HG03103 (cell line): ENCODE measurements at regions not wholly inside any gene's neighbourhood (a gene's known extent, or its start where the extent isn't known, plus 50 kb on each side); places are given as distances from the start of the nearest gene placed in this dataset.

ENCODE experiments used
- ATAC-seq: cut with Tn5 transposase; IDR thresholded peaks from one replicate; pipeline ENCODE4 v1.9.1; 2021; ENCODE audit warnings: low read depth; ENCODE audit not compliant: unreplicated experiment

DNA sequence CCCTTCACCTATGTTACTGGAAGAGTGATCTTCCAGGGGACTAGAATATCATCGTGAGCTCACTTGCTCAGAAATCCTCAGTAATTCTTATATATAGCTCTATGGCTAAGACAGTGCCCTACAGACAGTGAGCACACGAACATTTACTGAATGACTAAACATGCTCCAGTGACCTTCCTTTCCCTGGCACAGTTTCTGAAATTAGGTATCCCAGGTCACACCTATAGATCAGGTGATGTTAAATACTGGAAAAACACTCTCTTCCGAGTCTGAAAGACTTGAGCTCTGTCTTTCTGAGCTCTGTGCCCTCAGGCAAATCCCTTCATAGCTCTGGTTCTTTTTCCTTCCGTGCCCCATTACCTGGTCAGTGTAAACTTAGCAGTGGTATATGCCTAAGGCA lies 239.4 kb upstream of the LRIG1 start:
- no peak for ATAC-seq

DNA sequence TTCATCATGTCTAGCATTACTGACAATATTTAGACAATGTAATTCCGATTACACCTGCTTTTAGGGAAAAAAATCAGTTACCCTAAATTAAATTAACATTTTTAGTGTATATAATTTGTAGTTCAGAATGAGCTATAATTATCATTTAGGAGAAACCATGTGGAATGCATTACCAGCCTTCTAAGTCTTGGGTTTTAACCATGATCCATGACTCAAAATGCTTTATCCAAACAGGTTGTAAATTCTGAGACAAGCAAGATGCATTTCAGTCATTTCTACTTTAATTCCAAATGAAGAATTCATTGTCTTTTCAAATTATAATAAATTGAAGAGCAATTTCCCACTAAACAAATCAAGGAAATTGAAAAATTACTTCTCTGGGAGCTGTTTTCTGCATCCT lies 243.7 kb upstream of the LRIG1 start:
- no peak for ATAC-seq

- no peak for ATAC-seq
Measured at GRCh38 chr3:66744986-66745385, 244.2 kb upstream of the LRIG1 start.

DNA sequence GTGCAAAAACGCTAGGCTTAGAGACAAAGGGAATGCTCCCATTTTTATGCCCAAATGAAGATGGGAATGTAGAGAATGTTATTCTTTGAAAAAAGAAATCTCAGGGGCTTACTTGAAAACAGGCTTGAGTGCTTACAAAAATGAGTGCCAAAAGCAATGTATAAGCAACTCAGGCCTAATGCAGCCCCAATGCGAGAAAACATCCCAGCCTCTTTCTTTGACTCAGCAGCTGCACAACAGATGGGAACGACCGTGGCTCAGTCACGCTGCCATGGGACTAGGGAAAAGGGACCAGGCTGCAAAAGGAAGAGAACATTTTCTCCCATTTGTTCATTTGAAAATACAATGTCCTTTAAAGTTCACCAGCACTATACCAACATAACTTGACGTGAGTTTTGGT lies 246.4 kb upstream of the LRIG1 start:
- ATAC-seq, result no peak

DNA sequence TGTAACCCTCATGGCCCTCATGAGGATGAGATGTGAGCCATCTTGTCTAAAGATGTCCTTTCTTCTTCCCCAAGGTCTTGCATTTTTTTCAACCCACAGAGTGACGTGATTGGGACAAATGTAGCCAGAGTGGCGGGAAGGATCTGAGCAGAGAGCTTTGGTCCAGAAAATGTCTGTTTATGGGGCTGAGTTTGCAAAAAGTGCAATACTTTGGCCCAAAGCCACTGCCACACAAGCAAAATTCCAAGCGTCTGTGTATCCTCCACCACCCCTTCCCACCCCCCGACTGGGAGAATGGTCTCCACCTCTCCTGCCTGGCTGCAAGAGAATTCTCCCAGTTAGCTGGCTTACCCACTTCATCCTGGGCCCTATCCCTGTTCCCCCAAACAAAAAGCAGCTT lies 246.9 kb upstream of the LRIG1 start:
- no peak for ATAC-seq

DNA sequence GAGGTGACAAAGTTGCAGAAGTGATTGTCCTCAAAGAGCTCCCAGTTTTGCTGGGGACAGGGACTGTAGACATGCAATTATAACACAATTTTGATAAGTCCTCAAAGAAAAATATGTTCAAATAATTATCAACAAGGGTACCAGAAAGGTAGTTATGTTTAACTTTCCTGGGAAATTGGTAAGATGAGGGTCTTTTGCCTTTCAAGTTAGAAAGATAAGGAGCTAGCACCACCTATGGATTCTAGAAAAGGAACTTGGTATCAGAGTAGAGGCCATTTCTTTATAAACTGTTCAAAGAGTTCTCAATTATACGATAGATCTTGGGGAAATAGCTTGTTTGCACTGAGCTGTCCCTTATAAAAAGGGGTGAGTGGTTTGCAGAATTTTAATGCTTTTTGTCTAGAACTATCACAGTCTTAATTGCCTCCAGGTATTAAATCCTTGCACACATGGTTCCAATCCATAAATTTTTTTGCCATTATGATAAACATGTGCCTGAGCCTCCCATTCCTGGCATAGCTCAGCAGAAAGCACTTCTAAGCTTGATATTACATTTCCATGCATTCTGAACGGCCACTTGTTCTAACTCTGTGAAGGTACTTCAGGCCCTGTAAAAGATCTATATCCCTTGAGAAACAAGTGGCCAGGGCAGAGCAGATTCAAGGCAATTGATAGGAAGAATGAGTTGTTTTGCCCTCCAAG lies 247.5 kb upstream of the LRIG1 start:
- ATAC-seq, result no peak

DNA sequence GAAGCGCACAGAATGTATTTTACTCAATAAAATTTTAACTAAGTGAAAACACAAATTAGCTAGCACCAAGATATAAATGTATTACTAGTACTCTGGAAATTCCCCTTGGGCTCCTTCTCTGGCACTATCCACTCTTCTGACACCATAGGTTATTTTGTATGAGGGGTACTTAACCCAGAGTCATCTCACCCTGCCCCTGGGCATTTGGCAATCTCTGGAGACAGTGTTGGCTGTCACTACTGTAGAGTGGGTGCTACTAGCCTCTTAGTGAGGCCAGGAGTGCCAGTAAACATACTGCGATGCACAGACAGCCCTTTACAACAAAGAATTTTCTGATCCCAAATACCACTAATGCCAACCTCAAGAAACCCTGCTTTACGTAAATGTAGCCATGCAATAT lies 246.3 kb upstream of the KBTBD8 start:
- no peak for ATAC-seq

- ATAC-seq, result no peak
Measured at GRCh38 chr3:66753670-66754069, 244.4 kb upstream of the KBTBD8 start.

- no peak for ATAC-seq
Measured at GRCh38 chr3:66754613-66755012, 243.5 kb upstream of the KBTBD8 start.

DNA sequence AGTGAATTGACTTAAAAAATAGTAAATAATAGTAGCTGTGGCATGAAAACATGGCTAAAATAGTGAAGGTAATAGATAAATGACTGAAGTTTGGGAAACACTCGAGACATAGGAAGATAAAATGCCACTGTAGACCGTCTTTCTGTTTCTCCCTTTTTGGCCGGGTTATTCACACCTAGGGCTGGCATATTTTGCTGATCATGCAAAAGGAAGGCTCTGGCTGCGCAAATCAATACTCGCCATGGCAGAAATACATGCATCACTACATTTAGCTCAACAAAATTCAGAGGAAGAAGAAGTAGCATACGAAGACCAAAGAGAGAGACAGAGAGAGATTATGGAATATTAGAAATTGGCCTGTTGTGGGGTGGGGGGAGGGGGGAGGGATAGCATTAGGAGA lies 242.2 kb upstream of the KBTBD8 start:
- ATAC-seq, result no peak

DNA sequence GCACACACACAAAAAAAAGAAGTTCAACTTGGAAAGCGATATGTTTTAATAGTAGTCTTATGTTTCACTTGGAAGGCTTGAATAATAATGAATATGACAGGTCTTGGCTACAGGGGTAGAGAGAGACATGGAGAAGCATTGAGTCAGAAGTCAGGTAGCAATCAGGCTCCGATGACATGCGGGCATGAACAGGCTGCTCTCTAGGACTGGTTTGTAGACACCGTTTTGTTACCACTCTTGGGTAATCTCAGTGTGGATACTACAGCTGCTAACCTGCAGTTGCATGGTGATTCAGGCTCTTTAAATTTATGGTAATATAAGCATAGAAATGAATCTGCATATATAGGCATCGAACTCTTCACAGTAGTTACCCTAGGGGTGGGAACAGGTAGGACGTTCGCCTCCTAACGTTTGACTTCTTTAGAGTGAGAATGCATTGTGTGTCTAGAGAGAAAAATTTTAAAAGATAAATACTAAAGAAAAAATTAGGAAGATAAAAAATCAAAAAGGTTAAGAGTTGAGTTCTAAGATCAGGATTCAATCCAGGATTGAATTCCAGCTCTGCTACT lies 241.6 kb upstream of the KBTBD8 start:
- ATAC-seq, result no peak

DNA sequence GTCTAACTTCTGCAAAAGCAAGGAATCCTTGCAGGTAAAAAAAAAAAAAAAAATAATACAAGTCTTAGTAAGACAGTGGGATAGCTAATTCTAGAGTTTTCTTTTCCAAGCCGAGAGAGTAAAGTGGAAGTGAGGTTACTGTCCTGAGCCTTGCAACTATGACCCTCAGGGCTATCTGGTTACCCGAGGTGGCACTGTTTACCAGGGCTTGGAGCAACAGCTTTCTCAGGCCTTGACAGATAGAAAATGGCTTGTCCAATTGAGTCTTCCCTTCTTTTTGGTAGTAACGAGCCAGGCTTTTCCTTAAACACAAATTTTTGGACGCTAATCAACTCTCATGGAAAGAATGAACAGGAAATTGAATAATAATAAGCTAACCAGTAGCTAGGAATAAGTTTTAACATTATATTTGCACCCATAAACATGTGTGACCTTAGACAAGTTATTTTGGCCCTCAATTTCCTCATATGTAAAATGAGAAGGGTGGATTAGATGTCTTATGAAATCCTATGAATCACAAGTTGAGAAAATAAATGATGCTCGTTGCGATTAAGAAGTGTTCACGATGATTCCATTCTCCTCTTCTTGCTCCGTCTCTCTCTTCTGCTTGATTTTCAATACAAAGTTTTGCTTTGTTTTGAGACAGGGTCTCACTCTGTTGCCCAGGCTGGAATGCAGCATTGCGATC lies 236.9 kb upstream of the KBTBD8 start:
- no peak for ATAC-seq

DNA sequence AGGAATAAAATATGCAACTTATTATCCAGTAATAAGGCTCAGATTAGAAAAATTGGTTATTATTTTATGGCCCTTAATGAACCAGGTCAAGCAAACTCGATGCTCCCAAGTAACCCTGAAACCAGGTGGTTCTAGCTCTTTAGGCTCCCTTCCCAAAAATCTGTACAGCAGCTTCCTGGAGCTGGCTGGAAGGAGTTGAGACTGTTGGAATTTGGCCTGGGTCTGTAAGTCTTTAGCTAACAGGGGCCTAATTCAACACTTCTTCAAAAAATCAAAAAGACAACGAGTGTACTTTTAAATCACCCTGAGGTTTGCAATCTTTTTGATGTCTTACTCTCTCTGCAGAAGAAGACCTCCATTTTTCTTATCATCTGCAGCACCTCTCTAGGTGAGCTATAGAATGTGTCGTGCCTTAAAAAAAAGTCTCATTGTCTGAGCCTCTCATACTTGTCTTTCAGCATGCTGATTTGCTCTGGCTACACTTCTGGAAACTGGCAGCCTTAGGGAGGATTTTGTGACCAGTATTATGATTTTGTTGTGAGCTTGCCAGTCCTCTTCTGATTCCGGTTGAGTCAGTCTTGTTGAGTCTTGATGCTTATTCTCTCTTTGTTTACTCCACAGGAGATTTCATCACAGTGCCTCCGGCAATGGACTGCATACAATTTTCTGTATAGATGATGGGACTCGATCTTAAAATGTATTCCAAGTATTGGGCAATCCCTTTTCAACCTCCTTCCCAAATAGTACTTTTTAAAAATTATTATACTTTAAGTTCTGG lies 235.0 kb upstream of the KBTBD8 start:
- ATAC-seq, result no peak

- no peak for ATAC-seq
Measured at GRCh38 chr3:66778107-66778506, 220.0 kb upstream of the KBTBD8 start.

GRCh38 chr3:66778777-66779176 lies 219.3 kb upstream of the KBTBD8 start:
- ATAC-seq, result no peak

- ATAC-seq, result no peak
Measured at GRCh38 chr3:66785191-66785909, 212.8 kb upstream of the KBTBD8 start.

- ATAC-seq, result no peak
Measured at GRCh38 chr3:66789580-66790237, 208.4 kb upstream of the KBTBD8 start.

- no peak for ATAC-seq
Measured at GRCh38 chr3:66792086-66792485, 206.0 kb upstream of the KBTBD8 start.

- no peak for ATAC-seq
Measured at GRCh38 chr3:66795365-66795764, 202.7 kb upstream of the KBTBD8 start.

GRCh38 chr3:66796343-66796742 lies 201.8 kb upstream of the KBTBD8 start:
- no peak for ATAC-seq
